Osteocyte (in vitro differentiated cells): ENCODE measurements at regions not wholly inside any gene's neighbourhood (a gene's known extent, or its start where the extent isn't known, plus 50 kb on each side); places are given as distances from the start of the nearest gene placed in this dataset.

Experiments
- DNase-seq: peaks from one replicate; pipeline ENCODE4 v3.0.0; 2021; ENCODE audit warnings: mixed read lengths; ENCODE audit not compliant: unreplicated experiment; ENCODE audit errors: extremely low spot score
- H3K27ac Mint-ChIP-seq: one replicate; pipeline ENCODE4 v1.8.0; 2021; ENCODE audit warnings: mild to moderate bottlenecking, mixed read lengths; ENCODE audit not compliant: unreplicated experiment
- H3K27me3 Mint-ChIP-seq: one replicate; pipeline ENCODE4 v1.8.0; 2021; ENCODE audit warnings: mixed read lengths; ENCODE audit not compliant: unreplicated experiment
- H3K36me3 Mint-ChIP-seq: one replicate; pipeline ENCODE4 v1.8.0; 2021; ENCODE audit warnings: mixed read lengths; ENCODE audit not compliant: unreplicated experiment
- H3K4me1 Mint-ChIP-seq: one replicate; pipeline ENCODE4 v1.8.0; 2021; ENCODE audit warnings: mixed read lengths; ENCODE audit not compliant: unreplicated experiment
- H3K4me3 Mint-ChIP-seq: one replicate; pipeline ENCODE4 v1.8.0; 2021; ENCODE audit warnings: mild to moderate bottlenecking, moderate library complexity, mixed read lengths; ENCODE audit not compliant: unreplicated experiment
- H3K9me3 Mint-ChIP-seq: one replicate; pipeline ENCODE4 v1.8.0; 2021; ENCODE audit warnings: mixed read lengths; ENCODE audit not compliant: unreplicated experiment
- TF ChIP-seq, protein P1 (sequence below): fragments of 200-600 bp; sonication (generic); IDR thresholded peaks from 2 replicates; pipeline ENCODE4 v1.5.0; 2021; ENCODE audit warnings: antibody characterized with exemption, mild to moderate bottlenecking, moderate library complexity

DNA sequence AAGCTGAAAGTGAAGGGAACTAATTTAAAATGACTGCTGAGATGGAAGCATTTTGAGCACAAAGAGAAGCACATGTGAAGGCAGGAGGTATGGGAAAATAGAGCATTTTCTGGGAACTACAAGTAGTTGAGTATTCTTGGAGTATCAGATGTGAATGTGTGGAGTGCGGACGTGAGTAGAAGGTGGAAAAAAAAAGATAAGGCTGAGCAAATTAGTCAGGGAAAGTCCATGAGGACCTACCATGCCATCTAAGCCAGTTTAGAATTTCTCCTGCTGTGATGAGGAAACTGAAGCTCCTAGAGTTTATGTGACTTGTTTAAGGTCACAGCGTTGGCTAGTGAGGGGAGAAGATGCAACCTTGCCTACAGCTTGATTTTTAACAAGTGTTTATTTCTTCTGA is 578.1 kb upstream of the MIR17HG start:
- Mint-ChIP-seq H3K27me3 (no peaks in the 10 kb centered on the region), H3K9me3 (no peaks in the 10 kb centered on the region), H3K27ac (no peak overlapping the region), H3K4me1 (no peaks in the 10 kb centered on the region), H3K4me3 (no peak overlapping the region), H3K36me3 (no peaks in the 10 kb centered on the region)
- TF ChIP-seq, protein P1, sequence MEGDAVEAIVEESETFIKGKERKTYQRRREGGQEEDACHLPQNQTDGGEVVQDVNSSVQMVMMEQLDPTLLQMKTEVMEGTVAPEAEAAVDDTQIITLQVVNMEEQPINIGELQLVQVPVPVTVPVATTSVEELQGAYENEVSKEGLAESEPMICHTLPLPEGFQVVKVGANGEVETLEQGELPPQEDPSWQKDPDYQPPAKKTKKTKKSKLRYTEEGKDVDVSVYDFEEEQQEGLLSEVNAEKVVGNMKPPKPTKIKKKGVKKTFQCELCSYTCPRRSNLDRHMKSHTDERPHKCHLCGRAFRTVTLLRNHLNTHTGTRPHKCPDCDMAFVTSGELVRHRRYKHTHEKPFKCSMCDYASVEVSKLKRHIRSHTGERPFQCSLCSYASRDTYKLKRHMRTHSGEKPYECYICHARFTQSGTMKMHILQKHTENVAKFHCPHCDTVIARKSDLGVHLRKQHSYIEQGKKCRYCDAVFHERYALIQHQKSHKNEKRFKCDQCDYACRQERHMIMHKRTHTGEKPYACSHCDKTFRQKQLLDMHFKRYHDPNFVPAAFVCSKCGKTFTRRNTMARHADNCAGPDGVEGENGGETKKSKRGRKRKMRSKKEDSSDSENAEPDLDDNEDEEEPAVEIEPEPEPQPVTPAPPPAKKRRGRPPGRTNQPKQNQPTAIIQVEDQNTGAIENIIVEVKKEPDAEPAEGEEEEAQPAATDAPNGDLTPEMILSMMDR: no peak
- no peak for DNase-seq

DNA sequence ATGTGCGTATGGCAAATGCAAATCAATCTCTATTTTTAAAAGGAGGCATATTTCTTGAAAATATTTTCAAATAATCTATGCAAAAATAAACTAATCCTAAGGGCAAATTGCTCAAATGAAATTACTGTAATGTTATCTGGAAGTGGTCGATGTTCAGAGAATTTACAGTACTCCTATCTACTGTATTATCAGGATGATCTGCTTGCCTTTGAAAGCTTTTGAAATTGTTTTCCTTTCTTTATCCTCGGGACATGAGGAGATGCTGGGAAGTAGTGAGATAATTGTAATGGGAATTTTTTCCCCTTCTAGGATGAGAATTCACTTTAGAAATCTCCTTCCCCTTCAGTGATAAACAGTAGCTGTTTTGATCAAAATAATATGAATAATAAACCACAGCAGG is 577.2 kb upstream of the MIR17HG start:
- no peak overlapping the region for H3K27ac Mint-ChIP-seq
- no peaks in the 10 kb centered on the region for H3K27me3 Mint-ChIP-seq
- H3K4me1 Mint-ChIP-seq: no peaks in the 10 kb centered on the region
- no peak overlapping the region for H3K4me3 Mint-ChIP-seq
- H3K9me3 Mint-ChIP-seq: no peaks in the 10 kb centered on the region
- TF ChIP-seq, protein P1: no peak
- DNase-seq: no peak
- H3K36me3 Mint-ChIP-seq: no peaks in the 10 kb centered on the region

DNA sequence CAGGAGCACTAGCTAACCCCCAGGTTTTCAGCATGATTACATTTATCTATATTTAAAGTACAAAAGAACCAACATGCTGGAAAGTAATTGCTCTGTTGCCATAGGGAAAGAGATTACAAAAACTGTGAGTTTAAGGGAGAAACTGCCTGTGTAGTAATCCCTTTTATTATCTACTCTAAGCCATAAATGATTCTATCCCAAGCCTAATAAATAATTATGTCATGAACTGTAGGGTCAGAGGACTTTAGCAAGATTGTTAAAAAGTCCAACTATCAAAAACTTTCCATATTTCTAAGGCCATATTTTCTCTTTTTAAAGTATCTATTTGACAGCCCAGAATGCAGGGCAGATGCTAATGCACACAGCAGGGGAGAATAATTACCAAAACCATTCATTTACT is 573.8 kb upstream of the MIR17HG start:
- TF ChIP-seq, protein P1: no peak
- H3K36me3 Mint-ChIP-seq: no peaks in the 10 kb centered on the region
- no peaks in the 10 kb centered on the region for H3K9me3 Mint-ChIP-seq
- H3K27me3 Mint-ChIP-seq: no peaks in the 10 kb centered on the region
- H3K4me3 Mint-ChIP-seq: no peak overlapping the region
- H3K4me1 Mint-ChIP-seq: no peaks in the 10 kb centered on the region
- H3K27ac Mint-ChIP-seq: no peak overlapping the region
- no peak for DNase-seq

DNA sequence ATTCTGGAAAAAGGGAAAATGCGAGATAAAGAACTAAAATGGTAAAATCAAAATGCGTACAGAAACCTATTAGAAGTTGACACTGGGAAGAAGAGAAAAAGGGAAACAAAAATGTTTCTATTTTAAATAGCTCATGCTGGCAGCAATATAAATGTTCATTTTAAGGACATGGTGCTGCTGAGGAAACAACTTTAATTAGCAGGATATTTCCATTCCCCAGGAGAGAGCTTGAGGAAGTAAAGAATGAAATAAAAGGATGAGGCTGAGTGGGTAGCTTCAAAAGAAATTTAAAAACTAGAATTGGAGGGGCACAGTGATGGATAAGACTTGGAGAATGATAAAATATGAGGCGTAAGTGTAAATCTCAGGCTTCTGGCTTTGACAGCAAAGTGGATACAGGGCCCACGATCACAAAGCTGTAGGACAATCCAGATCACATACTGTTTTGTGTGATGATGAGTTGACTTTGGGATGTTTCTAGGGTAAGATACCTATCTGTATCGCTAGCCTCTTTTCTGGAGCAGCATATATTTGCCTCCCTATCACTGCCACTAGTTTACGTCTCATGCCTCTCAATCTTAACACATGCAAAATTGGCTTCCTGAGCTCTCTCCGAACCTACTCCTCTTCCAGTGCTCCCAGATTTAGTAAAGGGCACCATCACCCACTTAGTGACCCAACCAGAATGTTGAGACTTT is 571.3 kb upstream of the MIR17HG start:
- H3K9me3 Mint-ChIP-seq: no peaks in the 10 kb centered on the region
- H3K4me3 Mint-ChIP-seq: no peak overlapping the region
- DNase-seq: no peak
- no peaks in the 10 kb centered on the region for H3K4me1 Mint-ChIP-seq
- TF ChIP-seq, protein P1: no peak
- no peaks in the 10 kb centered on the region for H3K36me3 Mint-ChIP-seq
- H3K27ac Mint-ChIP-seq: no peak overlapping the region
- H3K27me3 Mint-ChIP-seq: no peaks in the 10 kb centered on the region

DNA sequence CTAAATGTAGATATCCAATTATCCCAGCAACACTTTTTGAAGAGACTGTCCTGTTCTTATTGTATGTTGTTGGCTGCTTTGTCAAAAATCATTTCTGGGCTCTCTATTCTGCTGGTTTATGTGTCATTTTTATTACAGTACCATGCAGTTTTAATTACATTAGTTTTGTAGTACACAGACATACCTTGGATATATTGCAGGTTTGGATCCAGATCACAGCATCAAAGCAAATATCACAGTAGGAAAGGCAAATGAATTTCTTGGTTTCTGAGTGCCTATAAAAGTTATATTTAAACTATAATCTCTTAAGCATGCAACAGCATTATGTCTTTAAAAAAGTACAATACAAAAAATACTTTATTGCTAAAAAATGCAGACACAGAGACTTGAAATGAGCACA is 564.2 kb upstream of the MIR17HG start:
- H3K27ac Mint-ChIP-seq: no peak overlapping the region
- H3K27me3 Mint-ChIP-seq: peaks cover 3% of the 10 kb centered on the region
- TF ChIP-seq, protein P1: no peak
- no peaks in the 10 kb centered on the region for H3K9me3 Mint-ChIP-seq
- DNase-seq: no peak
- H3K36me3 Mint-ChIP-seq: no peaks in the 10 kb centered on the region
- H3K4me1 Mint-ChIP-seq: no peaks in the 10 kb centered on the region
- no peak overlapping the region for H3K4me3 Mint-ChIP-seq
